H9 (cell line): ENCODE measurements at regions not wholly inside any gene's neighbourhood (a gene's known extent, or its start where the extent isn't known, plus 50 kb on each side); places are given as distances from the start of the nearest gene placed in this dataset.

Experiments used
- DNase-seq: peaks from one replicate; pipeline ENCODE4 v3.0.0-alpha.2; 2017
- H2AFZ ChIP-seq: one replicate; pipeline ENCODE4 v1.6.1; 2013; ENCODE audit warnings: mild to moderate bottlenecking, low read length, control low read depth, moderate library complexity
- H2AK5ac ChIP-seq: 2 replicates; pipeline ENCODE4 v1.6.1; 2013; ENCODE audit warnings: low read length, control low read depth, mixed read lengths; ENCODE audit not compliant: insufficient read length
- H2BK120ac ChIP-seq: one replicate; pipeline ENCODE4 v1.6.1; 2013; ENCODE audit warnings: low read depth, mild to moderate bottlenecking, low read length, control low read depth, inconsistent platforms; ENCODE audit not compliant: poor library complexity, severe bottlenecking
- H2BK12ac ChIP-seq: 2 replicates; pipeline ENCODE4 v1.6.1; 2013; ENCODE audit warnings: low read length, control low read depth, mixed read lengths, low read depth; ENCODE audit not compliant: insufficient read length
- H2BK15ac ChIP-seq: 2 replicates; pipeline ENCODE4 v1.6.1; 2013; ENCODE audit warnings: low read depth, low read length, control low read depth
- H2BK20ac ChIP-seq: one replicate; pipeline ENCODE4 v1.6.1; 2013; ENCODE audit warnings: low read depth, mild to moderate bottlenecking, low read length, control low read depth, inconsistent platforms; ENCODE audit not compliant: poor library complexity, severe bottlenecking
- H2BK5ac ChIP-seq: 2 replicates; pipeline ENCODE4 v1.6.1; 2013; ENCODE audit warnings: low read length, control low read depth, mixed read lengths; ENCODE audit not compliant: insufficient read length
- H3K14ac ChIP-seq: 2 replicates; pipeline ENCODE4 v1.6.1; 2013; ENCODE audit warnings: low read length, control low read depth; ENCODE audit not compliant: insufficient read depth
- H3K18ac ChIP-seq: 2 replicates; pipeline ENCODE4 v1.6.1; 2013; ENCODE audit warnings: low read depth, mild to moderate bottlenecking, mixed read lengths, low read length, control low read depth; ENCODE audit not compliant: insufficient read length
- H3K23ac ChIP-seq: 2 replicates; pipeline ENCODE4 v1.6.1; 2013; ENCODE audit warnings: low read length, control low read depth, mixed read lengths, low read depth; ENCODE audit not compliant: insufficient read length
- H3K23me2 ChIP-seq: 2 replicates; pipeline ENCODE4 v1.6.1; 2013; ENCODE audit warnings: low read depth, mild to moderate bottlenecking, mixed read lengths, low read length, control low read depth; ENCODE audit not compliant: insufficient read length, poor library complexity, severe bottlenecking
- H3K27ac ChIP-seq: 2 replicates; pipeline ENCODE4 v1.5.1; 2013; ENCODE audit warnings: low read length, control low read depth, mixed read lengths, low read depth; ENCODE audit not compliant: insufficient read length
- H3K27me3 ChIP-seq: 2 replicates; pipeline ENCODE4 v1.6.1; 2013; ENCODE audit warnings: low read length, control low read depth, inconsistent platforms; ENCODE audit not compliant: insufficient read depth
- H3K4ac ChIP-seq: 2 replicates; pipeline ENCODE4 v1.6.1; 2013; ENCODE audit warnings: low read depth, mild to moderate bottlenecking, control low read depth, inconsistent platforms, low read length, moderate library complexity
- H3K4me1 ChIP-seq: 2 replicates; pipeline ENCODE4 v1.6.1; 2013; ENCODE audit warnings: low read length, control low read depth, inconsistent platforms; ENCODE audit not compliant: insufficient read depth
- H3K4me2 ChIP-seq: 2 replicates; pipeline ENCODE4 v1.6.1; 2013; ENCODE audit warnings: low read length, control low read depth, mixed read lengths; ENCODE audit not compliant: insufficient read length, insufficient read depth
- H3K56ac ChIP-seq: 2 replicates; pipeline ENCODE4 v1.6.1; 2013; ENCODE audit warnings: low read depth, mild to moderate bottlenecking, mixed read lengths, low read length, control low read depth; ENCODE audit not compliant: insufficient read length
- H3K79me1 ChIP-seq: 2 replicates; pipeline ENCODE4 v1.6.1; 2013; ENCODE audit warnings: low read depth, mild to moderate bottlenecking, moderate library complexity, low read length, control low read depth, inconsistent platforms; ENCODE audit not compliant: insufficient read depth, poor library complexity, severe bottlenecking
- H3K79me2 ChIP-seq: 2 replicates; pipeline ENCODE4 v1.6.1; 2013; ENCODE audit warnings: low read length, control low read depth, inconsistent platforms; ENCODE audit not compliant: insufficient read depth
- H3K9ac ChIP-seq: 2 replicates; pipeline ENCODE4 v1.6.1; 2013; ENCODE audit warnings: low read length, control low read depth, mixed read lengths; ENCODE audit not compliant: insufficient read length; ENCODE audit errors: extremely low read depth
- H3K9me3 ChIP-seq: one replicate; pipeline ENCODE4 v1.6.1; 2013; ENCODE audit warnings: low read depth, low read length, inconsistent platforms; ENCODE audit not compliant: control insufficient read depth
- H3T11ph ChIP-seq: one replicate; pipeline ENCODE4 v1.6.1; 2013; ENCODE audit warnings: mild to moderate bottlenecking, low read length, control low read depth, inconsistent platforms
- H4K20me1 ChIP-seq: one replicate; pipeline ENCODE4 v1.6.1; 2013; ENCODE audit not compliant: control insufficient read depth, insufficient read length, insufficient read depth
- H4K5ac ChIP-seq: 2 replicates; pipeline ENCODE4 v1.6.1; 2013; ENCODE audit warnings: low read depth, mild to moderate bottlenecking, mixed read lengths, low read length, control low read depth; ENCODE audit not compliant: insufficient read length
- H4K8ac ChIP-seq: replicated peaks from 2 replicates; pipeline ENCODE4 v1.6.1; 2013; ENCODE audit warnings: low read length, control low read depth, mixed read lengths, low read depth; ENCODE audit not compliant: insufficient read length
- H4K91ac ChIP-seq: 2 replicates; pipeline ENCODE4 v1.6.1; 2013; ENCODE audit warnings: low read depth, mild to moderate bottlenecking, moderate library complexity, mixed read lengths, low read length, control low read depth; ENCODE audit not compliant: insufficient read length
- H3K27ac Mint-ChIP-seq, 3 experiments: 2 replicates in 2 of 3; 3 replicates in 1 of 3; pipeline ENCODE4 v1.8.0; 2020 to 2021; ENCODE audit warnings: mixed read lengths in 3 of 3, mild to moderate bottlenecking in 1 of 3, moderate library complexity in 1 of 3
- H3K27me3 Mint-ChIP-seq: 2 replicates; pipeline ENCODE4 v1.8.0; 2021; ENCODE audit warnings: low read depth, mild to moderate bottlenecking, moderate library complexity, mixed read lengths
- H3K36me3 Mint-ChIP-seq, 3 experiments: 2 replicates in 2 of 3; 3 replicates in 1 of 3; pipeline ENCODE4 v1.8.0; 2020 to 2021; ENCODE audit warnings: low read depth in 3 of 3, mixed read lengths in 3 of 3; ENCODE audit not compliant: insufficient read depth in 1 of 3
- H3K4me1 Mint-ChIP-seq, 2 experiments: 2 replicates each; pipeline ENCODE4 v1.8.0; 2020; ENCODE audit warnings: mixed read lengths in 2 of 2
- H3K4me3 Mint-ChIP-seq, 2 experiments: 2 replicates in 1 of 2; 3 replicates in 1 of 2; pipeline ENCODE4 v1.8.0; 2020 to 2021; ENCODE audit warnings: mild to moderate bottlenecking in 2 of 2, mixed read lengths in 2 of 2, moderate library complexity in 1 of 2
- H3K9me3 Mint-ChIP-seq, 2 experiments: 2 replicates in 1 of 2; 3 replicates in 1 of 2; pipeline ENCODE4 v1.8.0; 2020; ENCODE audit warnings: mild to moderate bottlenecking in 2 of 2, mixed read lengths in 2 of 2, moderate library complexity in 1 of 2
- TF ChIP-seq, protein P1 (sequence below): fragments of 200-600 bp; sonication (generic); conservative IDR thresholded peaks from 3 replicates; pipeline ENCODE4 v1.8.0; 2021; ENCODE audit warnings: antibody characterized with exemption, mild to moderate bottlenecking

DNA sequence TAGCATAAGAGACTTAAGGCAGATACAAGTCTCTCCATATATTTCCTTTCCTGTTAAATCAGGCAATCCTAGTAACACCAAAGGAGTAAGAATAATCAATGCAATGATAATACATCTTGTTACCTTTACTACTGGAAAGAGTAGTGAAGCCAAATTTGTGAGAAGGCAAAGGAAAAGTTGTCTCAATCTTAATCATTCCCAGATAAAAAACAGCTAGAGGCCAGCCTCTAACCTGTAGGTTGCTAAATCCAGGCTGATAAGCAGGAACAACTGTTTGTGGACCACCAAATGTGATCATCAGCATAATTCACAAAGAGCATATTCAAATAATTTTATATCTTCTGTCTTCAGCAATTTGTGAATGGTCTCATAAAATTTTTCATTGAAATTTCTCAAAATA, 189.2 kb upstream of the ADGRB3 start:
- Histone ChIP-seq H3K4me1 (peaks cover 2% of the 10 kb centered on the region; the same call in 1 of the 2 replicates), H2BK15ac (no peak overlapping the region)
- peaks cover 0 to 3% (median 1%) of the 10 kb centered on the region in 3 experiments; a peak in 2 of 7 replicates for H3K36me3 Mint-ChIP-seq

More for the DNA sequence above, 189.2 kb upstream of the ADGRB3 start:
- H2BK12ac ChIP-seq: no peak overlapping the region
- no peak overlapping the region for H4K91ac ChIP-seq
- no peak overlapping the region for H3T11ph ChIP-seq
- H3K23ac ChIP-seq: no peak overlapping the region
- no peak overlapping the region for H3K14ac ChIP-seq
- no peak overlapping the region for H2BK120ac ChIP-seq
- H3K4me2 ChIP-seq: no peak overlapping the region
- no peak overlapping the region for H3K27ac ChIP-seq
- H3K56ac ChIP-seq: no peak overlapping the region
- H3K27me3 ChIP-seq: no peaks in the 10 kb centered on the region
- H3K79me2 ChIP-seq: no peaks in the 10 kb centered on the region
- no peak overlapping the region for H2AFZ ChIP-seq
- H3K18ac ChIP-seq: no peak overlapping the region
- H3K4me3 Mint-ChIP-seq: no peak overlapping the region
- no peak overlapping the region for H4K5ac ChIP-seq
- no peak overlapping the region for H2BK20ac ChIP-seq
- peaks cover 5 to 6% of the 10 kb centered on the region in 2 experiments; a peak in 2 of 4 replicates for H3K4me1 Mint-ChIP-seq
- no peak overlapping the region for H2BK5ac ChIP-seq
- no peak overlapping the region for H4K8ac ChIP-seq
- H3K27ac Mint-ChIP-seq: no peak overlapping the region
- H3K27me3 Mint-ChIP-seq: no peaks in the 10 kb centered on the region
- H3K9me3 ChIP-seq: no peaks in the 10 kb centered on the region
- H3K9me3 Mint-ChIP-seq: peaks cover 2 to 3% of the 10 kb centered on the region in 2 experiments; a peak in 4 of 5 replicates
- TF ChIP-seq, protein P1, sequence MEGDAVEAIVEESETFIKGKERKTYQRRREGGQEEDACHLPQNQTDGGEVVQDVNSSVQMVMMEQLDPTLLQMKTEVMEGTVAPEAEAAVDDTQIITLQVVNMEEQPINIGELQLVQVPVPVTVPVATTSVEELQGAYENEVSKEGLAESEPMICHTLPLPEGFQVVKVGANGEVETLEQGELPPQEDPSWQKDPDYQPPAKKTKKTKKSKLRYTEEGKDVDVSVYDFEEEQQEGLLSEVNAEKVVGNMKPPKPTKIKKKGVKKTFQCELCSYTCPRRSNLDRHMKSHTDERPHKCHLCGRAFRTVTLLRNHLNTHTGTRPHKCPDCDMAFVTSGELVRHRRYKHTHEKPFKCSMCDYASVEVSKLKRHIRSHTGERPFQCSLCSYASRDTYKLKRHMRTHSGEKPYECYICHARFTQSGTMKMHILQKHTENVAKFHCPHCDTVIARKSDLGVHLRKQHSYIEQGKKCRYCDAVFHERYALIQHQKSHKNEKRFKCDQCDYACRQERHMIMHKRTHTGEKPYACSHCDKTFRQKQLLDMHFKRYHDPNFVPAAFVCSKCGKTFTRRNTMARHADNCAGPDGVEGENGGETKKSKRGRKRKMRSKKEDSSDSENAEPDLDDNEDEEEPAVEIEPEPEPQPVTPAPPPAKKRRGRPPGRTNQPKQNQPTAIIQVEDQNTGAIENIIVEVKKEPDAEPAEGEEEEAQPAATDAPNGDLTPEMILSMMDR: no peak
- H3K9ac ChIP-seq: no peak overlapping the region
- H3K79me1 ChIP-seq: no peaks in the 10 kb centered on the region
- no peaks in the 10 kb centered on the region for H3K23me2 ChIP-seq
- no peak overlapping the region for H3K4ac ChIP-seq
- DNase-seq: no peak
- H4K20me1 ChIP-seq: no peaks in the 10 kb centered on the region
- no peak overlapping the region for H2AK5ac ChIP-seq
